ENCODE measurements at regions not wholly inside any gene's neighbourhood (a gene's known extent, or its start where the extent isn't known, plus 50 kb on each side); places are given as distances from the start of the nearest gene placed in this dataset.

DNA sequence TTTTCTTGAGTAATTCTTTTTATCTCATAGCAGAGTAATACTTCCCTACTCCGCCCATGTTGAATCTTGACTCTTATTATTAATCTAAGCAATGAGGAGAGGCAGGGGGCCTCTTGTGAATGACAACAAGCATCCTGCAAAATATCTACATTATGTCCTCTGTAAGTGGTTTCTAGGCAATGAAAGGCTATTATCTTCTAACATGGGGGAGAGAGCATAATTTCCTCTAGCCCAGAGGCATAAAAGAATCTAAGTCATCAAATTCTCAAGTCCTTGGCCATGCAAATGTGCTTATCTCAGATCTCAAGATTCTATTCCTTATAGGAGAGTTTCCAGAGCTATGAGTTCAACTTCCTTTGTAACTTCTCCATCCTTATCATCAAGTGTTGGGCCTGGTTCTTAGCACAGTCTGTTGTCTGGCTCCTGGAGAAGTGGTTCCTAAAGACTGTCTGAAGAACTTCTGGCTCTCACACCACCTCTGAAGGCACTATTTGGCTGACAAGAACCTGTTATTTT, 423.1 kb upstream of the INTU start:
- no peak for DNase-seq (ENCODE audit: low read depth)
- peaks cover 43% of the 10 kb centered on the region for H3K4me1 ChIP-seq (ENCODE audit: control insufficient read depth, insufficient read depth, low read length)
- H3K9ac ChIP-seq (ENCODE audit: low read length) = no peak overlapping the region
- no peak overlapping the region for H3K4me3 ChIP-seq (ENCODE audit: low read length)
- no peaks in the 10 kb centered on the region for H3K27me3 ChIP-seq (replicated peaks; ENCODE audit: control insufficient read depth, insufficient read depth, low read length)
- H3K9me3 ChIP-seq (ENCODE audit: control insufficient read depth, low read length) = no peaks in the 10 kb centered on the region
- no peaks in the 10 kb centered on the region for H3K36me3 ChIP-seq (ENCODE audit: control insufficient read depth, insufficient read depth, low read length, severe bottlenecking)

DNA sequence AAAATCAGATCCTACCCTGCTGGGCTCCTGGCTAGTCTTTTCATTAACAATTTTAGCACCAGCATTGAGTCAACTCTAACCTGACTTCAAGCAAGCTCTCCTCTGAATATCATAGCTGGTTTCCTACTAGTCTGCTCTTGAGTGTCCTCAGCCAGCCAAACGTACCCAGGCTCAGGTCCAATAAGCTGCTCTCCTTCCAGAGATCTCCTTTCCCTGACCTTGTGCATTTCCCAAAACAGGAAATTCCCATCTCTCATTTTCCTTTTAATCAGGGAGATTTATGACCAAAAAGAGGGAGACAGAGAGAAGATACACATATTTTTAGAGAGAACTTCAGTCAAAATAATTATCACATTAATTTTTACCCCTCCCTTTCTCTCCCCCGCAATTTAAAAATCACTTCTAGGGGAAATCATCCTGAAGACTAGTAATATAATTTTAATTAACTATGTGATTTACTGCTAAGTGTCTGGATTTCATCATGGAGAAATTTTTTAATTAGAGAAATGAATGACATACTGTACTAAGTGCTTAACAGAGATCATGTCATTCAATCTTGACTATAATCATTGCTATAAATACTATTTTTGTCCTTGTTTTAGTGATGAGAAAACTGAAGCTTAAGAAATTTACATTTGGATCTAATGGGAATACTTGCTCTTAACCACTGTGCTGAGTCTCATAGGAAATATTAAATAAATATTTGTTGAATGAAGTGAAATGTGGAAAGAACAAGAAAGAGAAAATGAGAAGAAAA, 421.7 kb upstream of the INTU start:
- H3K4me1 ChIP-seq (ENCODE audit: control insufficient read depth, insufficient read depth, low read length) = peaks cover 45% of the 10 kb centered on the region
- no peaks in the 10 kb centered on the region for H3K9me3 ChIP-seq (ENCODE audit: control insufficient read depth, low read length)
- H3K27me3 ChIP-seq (replicated peaks; ENCODE audit: control insufficient read depth, insufficient read depth, low read length) = no peaks in the 10 kb centered on the region
- peak overlapping the region; percentile 66 for H3K9ac ChIP-seq (ENCODE audit: low read length)
- no peaks in the 10 kb centered on the region for H3K36me3 ChIP-seq (ENCODE audit: control insufficient read depth, insufficient read depth, low read length, severe bottlenecking)
- no peak overlapping the region for H3K4me3 ChIP-seq (ENCODE audit: low read length)
- DNase-seq (ENCODE audit: low read depth) = no peak

DNA sequence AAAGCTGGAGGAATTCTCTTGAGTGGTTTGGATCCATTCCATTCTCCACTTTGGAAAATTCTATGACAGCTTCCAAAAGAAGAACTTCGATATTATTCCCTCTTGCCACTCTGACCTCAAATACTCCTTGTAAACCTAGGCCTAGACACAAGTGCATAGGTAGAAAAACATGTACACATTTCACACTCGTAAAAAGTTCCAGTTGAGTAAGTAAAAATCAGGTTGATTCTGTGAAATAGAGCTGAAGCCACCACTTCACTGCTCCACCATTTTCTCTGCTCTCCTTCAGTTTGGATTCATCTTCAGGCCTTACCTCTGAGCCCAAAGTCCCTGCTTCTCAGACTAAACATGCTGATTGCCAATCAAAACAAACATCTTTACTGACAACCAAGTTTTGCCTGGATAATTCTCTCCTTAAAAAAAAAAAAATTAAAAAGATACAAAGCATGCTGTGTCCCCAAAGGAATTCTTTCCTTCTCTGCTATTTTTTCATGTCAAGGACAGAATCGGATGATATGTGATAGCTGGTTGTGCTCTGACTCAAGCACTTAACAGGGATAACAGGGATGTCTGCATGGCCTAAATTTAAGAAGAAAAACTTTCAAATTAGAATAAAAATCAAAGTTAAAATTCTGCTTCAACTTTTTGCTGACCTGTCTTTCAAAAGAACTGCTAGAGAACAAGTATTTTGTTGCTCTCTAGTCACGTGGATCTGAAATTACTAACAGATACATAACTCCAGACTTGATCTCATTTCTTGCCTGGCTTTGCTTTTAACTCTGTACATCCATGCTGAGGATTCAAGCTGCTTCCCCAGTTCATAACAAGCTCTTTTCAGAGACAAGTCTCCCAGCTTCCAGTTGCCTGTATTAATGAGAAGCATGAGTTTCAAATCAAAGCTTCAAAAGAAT, 420.9 kb upstream of the INTU start:
- Histone ChIP-seq H3K27me3 (replicated peaks; ENCODE audit: control insufficient read depth, insufficient read depth, low read length) (no peaks in the 10 kb centered on the region), H3K36me3 (ENCODE audit: control insufficient read depth, insufficient read depth, low read length, severe bottlenecking) (no peaks in the 10 kb centered on the region), H3K9ac (ENCODE audit: low read length) (peak overlapping the region; percentile 66), H3K4me1 (ENCODE audit: control insufficient read depth, insufficient read depth, low read length) (peaks cover 45% of the 10 kb centered on the region), H3K4me3 (ENCODE audit: low read length) (peak overlapping the region; percentile 38), H3K9me3 (ENCODE audit: control insufficient read depth, low read length) (no peaks in the 10 kb centered on the region)
- peak; percentile 65 for DNase-seq (ENCODE audit: low read depth)

DNA sequence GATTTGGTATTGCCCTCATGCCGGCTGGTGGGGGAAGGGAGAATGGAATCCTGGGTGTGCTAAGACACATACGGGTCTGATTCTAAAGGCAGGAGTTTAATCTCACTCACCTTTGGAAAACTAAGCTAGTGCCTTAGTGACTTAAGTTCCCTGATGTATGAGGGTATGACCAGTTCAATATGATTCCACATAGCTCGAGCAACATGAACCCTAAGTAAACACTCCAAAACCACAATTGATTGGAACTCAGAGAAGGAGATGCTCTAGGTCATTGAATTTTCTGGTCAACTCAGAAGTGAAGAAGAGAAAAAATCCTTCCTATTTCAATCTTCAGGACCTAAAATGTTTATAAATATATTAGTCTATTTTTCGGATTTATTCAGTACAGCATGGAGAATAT, 420.1 kb upstream of the INTU start:
- peak; percentile 45 for DNase-seq (ENCODE audit: low read depth)
- Histone ChIP-seq H3K4me3 (ENCODE audit: low read length) (no peak overlapping the region), H3K9ac (ENCODE audit: low read length) (peak overlapping the region; percentile 66), H3K36me3 (ENCODE audit: control insufficient read depth, insufficient read depth, low read length, severe bottlenecking) (no peaks in the 10 kb centered on the region), H3K9me3 (ENCODE audit: control insufficient read depth, low read length) (no peaks in the 10 kb centered on the region), H3K27me3 (replicated peaks; ENCODE audit: control insufficient read depth, insufficient read depth, low read length) (no peaks in the 10 kb centered on the region), H3K4me1 (ENCODE audit: control insufficient read depth, insufficient read depth, low read length) (peaks cover 45% of the 10 kb centered on the region)

DNA sequence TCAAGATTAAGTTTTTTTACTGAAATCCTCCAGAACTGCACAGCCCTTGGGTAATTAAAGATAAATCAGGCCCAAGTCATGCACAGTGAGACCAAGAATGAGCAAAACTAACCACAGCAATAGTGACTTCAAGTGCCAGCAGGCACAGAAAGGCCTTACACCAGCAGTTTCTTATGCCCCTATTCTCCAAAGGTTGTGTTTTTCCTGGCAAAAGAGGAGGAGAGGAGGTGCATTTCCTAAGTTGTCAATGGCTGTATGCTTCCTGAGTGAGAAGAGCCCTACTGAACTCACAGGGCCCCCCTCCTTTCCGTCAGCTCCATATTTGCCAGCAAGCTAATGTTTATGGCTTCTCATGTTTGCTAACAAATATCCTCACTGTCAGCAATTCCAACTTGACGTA, 418.7 kb upstream of the INTU start:
- Histone ChIP-seq H3K9ac (ENCODE audit: low read length) (peak overlapping the region; percentile 66), H3K4me1 (ENCODE audit: control insufficient read depth, insufficient read depth, low read length) (peaks cover 47% of the 10 kb centered on the region), H3K27me3 (replicated peaks; ENCODE audit: control insufficient read depth, insufficient read depth, low read length) (no peaks in the 10 kb centered on the region), H3K4me3 (ENCODE audit: low read length) (peak overlapping the region; percentile 46), H3K36me3 (ENCODE audit: control insufficient read depth, insufficient read depth, low read length, severe bottlenecking) (no peaks in the 10 kb centered on the region), H3K9me3 (ENCODE audit: control insufficient read depth, low read length) (no peaks in the 10 kb centered on the region)
- DNase-seq (ENCODE audit: low read depth) = no peak

DNA sequence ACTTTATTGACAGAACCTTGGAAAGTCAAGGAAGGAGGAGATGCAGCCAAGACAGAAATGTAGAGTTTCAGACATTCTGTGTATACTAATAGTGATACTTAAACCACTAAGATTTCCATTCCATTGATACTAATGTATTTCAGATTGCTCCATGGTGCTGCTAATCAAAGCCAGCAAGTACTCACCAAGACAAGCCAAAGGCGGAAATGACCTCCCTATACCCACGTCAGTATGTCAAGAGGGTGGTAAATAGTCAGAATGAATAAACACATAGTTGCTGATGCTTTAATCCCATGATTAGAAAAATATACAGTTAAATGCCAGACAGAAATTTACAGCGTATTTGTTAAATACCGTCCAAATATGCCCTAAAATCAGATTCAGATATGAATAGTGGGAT, 417.8 kb upstream of the INTU start:
- no peak overlapping the region for H3K9ac ChIP-seq (ENCODE audit: low read length)
- no peak for DNase-seq (ENCODE audit: low read depth)
- H3K27me3 ChIP-seq (replicated peaks; ENCODE audit: control insufficient read depth, insufficient read depth, low read length) = no peaks in the 10 kb centered on the region
- no peak overlapping the region for H3K4me3 ChIP-seq (ENCODE audit: low read length)
- peaks cover 52% of the 10 kb centered on the region for H3K4me1 ChIP-seq (ENCODE audit: control insufficient read depth, insufficient read depth, low read length)
- no peaks in the 10 kb centered on the region for H3K36me3 ChIP-seq (ENCODE audit: control insufficient read depth, insufficient read depth, low read length, severe bottlenecking)
- H3K9me3 ChIP-seq (ENCODE audit: control insufficient read depth, low read length) = no peaks in the 10 kb centered on the region

DNA sequence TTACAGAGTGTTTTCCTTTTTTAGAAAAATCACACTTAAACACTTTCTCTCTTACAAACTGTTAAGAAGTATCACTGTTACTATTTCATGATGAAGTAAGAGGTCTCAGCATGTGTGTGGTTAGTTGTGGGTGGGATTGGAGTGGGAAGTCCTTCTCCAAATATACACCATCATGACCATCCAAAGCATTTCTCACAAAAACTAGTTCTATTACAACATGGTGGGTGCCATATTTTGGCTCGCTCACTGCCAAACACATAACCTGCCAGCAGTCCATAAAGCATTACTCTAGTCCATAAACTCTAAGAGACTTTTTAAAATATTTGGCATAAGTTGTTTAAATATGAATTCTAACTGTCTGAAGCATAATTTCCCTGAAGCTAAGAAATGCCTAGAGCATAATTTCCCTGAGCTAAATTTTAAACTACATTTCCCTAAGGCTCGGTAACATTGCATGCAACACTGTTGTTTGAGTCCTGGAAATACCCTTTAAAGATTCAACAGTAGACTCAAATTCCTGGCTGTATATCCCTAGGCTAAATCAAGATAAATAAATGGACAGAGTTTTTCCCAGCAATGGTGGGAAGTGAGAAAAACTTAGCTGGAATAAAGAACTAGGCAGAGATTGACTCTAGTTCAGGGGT, 415.0 kb upstream of the INTU start:
- DNase-seq (ENCODE audit: low read depth) = no peak
- H3K9me3 ChIP-seq (ENCODE audit: control insufficient read depth, low read length) = no peaks in the 10 kb centered on the region
- H3K36me3 ChIP-seq (ENCODE audit: control insufficient read depth, insufficient read depth, low read length, severe bottlenecking) = no peaks in the 10 kb centered on the region
- H3K4me3 ChIP-seq (ENCODE audit: low read length) = no peak overlapping the region
- H3K9ac ChIP-seq (ENCODE audit: low read length) = no peak overlapping the region
- H3K27me3 ChIP-seq (replicated peaks; ENCODE audit: control insufficient read depth, insufficient read depth, low read length) = no peaks in the 10 kb centered on the region
- H3K4me1 ChIP-seq (ENCODE audit: control insufficient read depth, insufficient read depth, low read length) = peaks cover 27% of the 10 kb centered on the region

DNA sequence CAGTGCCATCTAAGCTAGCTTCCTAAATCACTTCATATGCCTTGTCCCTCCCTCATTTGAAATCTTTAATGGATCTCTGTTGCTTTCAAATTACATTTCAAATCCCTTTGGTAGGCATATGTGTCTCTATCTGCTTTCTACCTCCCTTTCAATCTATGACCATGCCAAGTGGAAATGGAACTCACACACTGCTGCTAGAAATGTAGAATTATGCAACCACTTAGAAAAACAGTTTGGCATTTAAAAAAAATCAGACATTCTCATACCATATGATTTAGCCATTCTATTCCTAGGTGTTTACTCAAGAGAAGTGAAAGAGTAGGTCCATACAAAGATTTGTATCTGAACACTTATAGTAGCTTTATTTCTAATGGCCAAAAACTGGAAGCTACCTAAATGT, 413.5 kb upstream of the INTU start:
- Histone ChIP-seq H3K9me3 (ENCODE audit: control insufficient read depth, low read length) (no peaks in the 10 kb centered on the region), H3K27me3 (replicated peaks; ENCODE audit: control insufficient read depth, insufficient read depth, low read length) (no peaks in the 10 kb centered on the region), H3K36me3 (ENCODE audit: control insufficient read depth, insufficient read depth, low read length, severe bottlenecking) (no peaks in the 10 kb centered on the region), H3K4me3 (ENCODE audit: low read length) (no peak overlapping the region), H3K9ac (ENCODE audit: low read length) (no peak overlapping the region), H3K4me1 (ENCODE audit: control insufficient read depth, insufficient read depth, low read length) (peaks cover 13% of the 10 kb centered on the region)
- DNase-seq (ENCODE audit: low read depth) = peak; percentile 57

DNA sequence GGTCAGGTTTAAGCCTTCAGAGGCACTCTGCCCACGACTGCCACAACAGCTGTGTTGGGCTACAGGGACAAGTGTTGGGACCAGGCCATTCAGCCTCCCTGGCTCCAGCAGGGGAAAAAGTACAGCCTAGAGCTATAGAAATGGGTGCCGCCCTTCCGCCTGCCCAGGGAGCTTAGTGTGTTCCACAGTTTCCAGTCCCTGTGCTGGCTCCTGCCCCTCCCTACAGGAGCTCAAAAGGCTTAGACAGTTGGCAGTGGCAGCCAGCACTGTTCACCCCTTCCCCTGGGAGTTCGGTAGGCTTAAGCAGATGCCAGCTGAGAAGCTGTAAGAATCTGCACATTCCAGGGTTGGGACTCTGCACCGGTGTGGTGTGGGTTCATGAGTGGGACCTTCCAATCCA, 408.2 kb upstream of the INTU start:
- H3K4me3 ChIP-seq (ENCODE audit: low read length) = no peak overlapping the region
- DNase-seq (ENCODE audit: low read depth) = no peak
- no peaks in the 10 kb centered on the region for H3K9me3 ChIP-seq (ENCODE audit: control insufficient read depth, low read length)
- H3K27me3 ChIP-seq (replicated peaks; ENCODE audit: control insufficient read depth, insufficient read depth, low read length) = no peaks in the 10 kb centered on the region
- no peaks in the 10 kb centered on the region for H3K36me3 ChIP-seq (ENCODE audit: control insufficient read depth, insufficient read depth, low read length, severe bottlenecking)
- no peaks in the 10 kb centered on the region for H3K4me1 ChIP-seq (ENCODE audit: control insufficient read depth, insufficient read depth, low read length)
- H3K9ac ChIP-seq (ENCODE audit: low read length) = no peak overlapping the region

DNA sequence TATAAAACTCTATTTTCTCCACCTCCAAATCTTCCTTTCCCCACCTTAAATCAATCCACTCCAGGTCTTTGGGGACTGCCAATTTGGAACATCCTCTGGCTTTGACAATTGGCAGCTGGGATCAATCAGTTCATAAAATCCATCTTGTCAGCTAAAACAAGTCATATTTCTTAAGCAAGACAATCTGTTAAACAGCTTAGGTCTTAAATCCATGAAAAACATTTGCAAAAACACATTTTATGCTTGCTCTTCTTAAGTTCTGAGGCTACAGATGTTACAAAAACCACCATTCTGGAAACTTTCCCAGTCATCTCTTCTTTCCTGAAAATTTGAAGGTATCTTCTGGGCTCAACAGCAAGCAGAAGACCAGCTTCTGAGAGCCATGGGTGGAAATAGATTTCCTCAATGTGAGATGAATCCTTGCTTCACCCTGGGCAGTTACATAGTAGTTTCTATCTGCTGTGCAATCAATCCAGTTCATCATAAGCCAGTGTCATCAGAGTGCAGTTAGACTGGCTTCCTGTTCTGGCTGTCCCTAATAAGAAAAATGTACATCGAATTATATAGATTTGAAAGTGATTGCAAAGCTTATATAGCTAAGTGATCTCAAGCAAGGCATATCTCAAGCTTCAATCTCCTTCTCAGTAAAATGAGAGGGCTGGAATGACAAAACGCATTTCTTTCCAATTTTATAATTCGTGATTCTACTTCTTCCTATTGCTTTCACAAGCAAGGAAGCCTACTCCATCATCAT, 402.7 kb upstream of the INTU start:
- Histone ChIP-seq H3K9me3 (ENCODE audit: control insufficient read depth, low read length) (no peaks in the 10 kb centered on the region), H3K4me1 (ENCODE audit: control insufficient read depth, insufficient read depth, low read length) (no peaks in the 10 kb centered on the region), H3K4me3 (ENCODE audit: low read length) (no peak overlapping the region), H3K36me3 (ENCODE audit: control insufficient read depth, insufficient read depth, low read length, severe bottlenecking) (no peaks in the 10 kb centered on the region), H3K27me3 (replicated peaks; ENCODE audit: control insufficient read depth, insufficient read depth, low read length) (no peaks in the 10 kb centered on the region), H3K9ac (ENCODE audit: low read length) (no peak overlapping the region)
- DNase-seq (ENCODE audit: low read depth) = peak; percentile 69

Measured in adipocyte (in vitro differentiated cells).